ENCODE measurements at regions not wholly inside any gene's neighbourhood (a gene's known extent, or its start where the extent isn't known, plus 50 kb on each side); places are given as distances from the start of the nearest gene placed in this dataset.

DNA sequence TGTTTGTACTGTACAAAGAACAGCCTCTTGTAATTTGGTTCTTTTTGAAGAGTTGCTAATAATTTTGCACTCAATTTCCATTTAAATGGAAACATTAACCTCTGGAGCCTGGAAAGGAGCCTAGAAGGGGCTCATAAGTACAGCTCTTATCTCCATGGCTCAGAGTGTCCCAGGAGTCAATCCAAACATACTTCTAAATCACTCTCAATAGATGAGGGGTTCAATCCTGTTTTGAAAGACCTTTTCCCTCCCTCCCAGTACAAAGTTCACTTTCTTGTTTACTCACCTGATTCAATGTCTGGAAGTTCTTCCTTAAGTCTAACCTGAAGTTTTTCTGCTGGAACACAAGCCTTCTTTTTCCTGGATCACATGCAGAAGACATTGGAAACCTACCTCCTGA is 273.0 kb upstream of the PLET1 start:
- TF ChIP-seq POLR2AphosphoS5 (IDR thresholded peaks at IDR 0.05; ENCODE audit: low read depth, low read length) (no peak), FOXP2 (optimal IDR thresholded peaks at IDR 0.05; ENCODE audit: borderline replicate concordance, extremely low read depth, extremely low read length, insufficient read depth) (no peak), TAF1 (IDR thresholded peaks at IDR 0.05; ENCODE audit: borderline replicate concordance, insufficient read depth, low read length) (no peak), SIN3A (IDR thresholded peaks at IDR 0.05; ENCODE audit: borderline replicate concordance, insufficient read depth, low read length) (no peak)
- TF ChIP-seq, protein P1, sequence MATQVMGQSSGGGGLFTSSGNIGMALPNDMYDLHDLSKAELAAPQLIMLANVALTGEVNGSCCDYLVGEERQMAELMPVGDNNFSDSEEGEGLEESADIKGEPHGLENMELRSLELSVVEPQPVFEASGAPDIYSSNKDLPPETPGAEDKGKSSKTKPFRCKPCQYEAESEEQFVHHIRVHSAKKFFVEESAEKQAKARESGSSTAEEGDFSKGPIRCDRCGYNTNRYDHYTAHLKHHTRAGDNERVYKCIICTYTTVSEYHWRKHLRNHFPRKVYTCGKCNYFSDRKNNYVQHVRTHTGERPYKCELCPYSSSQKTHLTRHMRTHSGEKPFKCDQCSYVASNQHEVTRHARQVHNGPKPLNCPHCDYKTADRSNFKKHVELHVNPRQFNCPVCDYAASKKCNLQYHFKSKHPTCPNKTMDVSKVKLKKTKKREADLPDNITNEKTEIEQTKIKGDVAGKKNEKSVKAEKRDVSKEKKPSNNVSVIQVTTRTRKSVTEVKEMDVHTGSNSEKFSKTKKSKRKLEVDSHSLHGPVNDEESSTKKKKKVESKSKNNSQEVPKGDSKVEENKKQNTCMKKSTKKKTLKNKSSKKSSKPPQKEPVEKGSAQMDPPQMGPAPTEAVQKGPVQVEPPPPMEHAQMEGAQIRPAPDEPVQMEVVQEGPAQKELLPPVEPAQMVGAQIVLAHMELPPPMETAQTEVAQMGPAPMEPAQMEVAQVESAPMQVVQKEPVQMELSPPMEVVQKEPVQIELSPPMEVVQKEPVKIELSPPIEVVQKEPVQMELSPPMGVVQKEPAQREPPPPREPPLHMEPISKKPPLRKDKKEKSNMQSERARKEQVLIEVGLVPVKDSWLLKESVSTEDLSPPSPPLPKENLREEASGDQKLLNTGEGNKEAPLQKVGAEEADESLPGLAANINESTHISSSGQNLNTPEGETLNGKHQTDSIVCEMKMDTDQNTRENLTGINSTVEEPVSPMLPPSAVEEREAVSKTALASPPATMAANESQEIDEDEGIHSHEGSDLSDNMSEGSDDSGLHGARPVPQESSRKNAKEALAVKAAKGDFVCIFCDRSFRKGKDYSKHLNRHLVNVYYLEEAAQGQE (IDR thresholded peaks at IDR 0.05; ENCODE audit: insufficient read depth in 1 of 2, low read depth in 2 of 2, low read length in 2 of 2): no peak

DNA sequence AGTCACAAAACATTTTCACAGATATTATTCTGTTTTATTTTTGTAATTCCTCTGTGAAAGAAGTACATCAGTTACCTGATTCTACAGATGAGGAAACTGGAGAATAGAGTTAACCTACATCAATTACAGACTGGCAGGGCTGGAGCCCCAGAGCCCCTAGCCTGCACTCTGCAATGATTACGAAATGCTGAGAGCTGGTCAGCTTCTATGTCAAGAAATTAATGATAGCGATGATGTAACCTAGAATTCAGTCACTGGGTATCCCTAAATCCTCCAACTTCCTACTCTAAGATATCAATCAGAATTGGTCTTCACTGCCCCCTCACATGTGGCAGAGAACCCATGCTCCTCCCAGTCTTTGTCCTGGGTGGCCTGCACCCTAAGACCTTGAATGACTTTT is 273.5 kb upstream of the PLET1 start:
- TF ChIP-seq POLR2AphosphoS5 (IDR thresholded peaks at IDR 0.05; ENCODE audit: low read depth, low read length) (no peak), FOXP2 (optimal IDR thresholded peaks at IDR 0.05; ENCODE audit: borderline replicate concordance, extremely low read depth, extremely low read length, insufficient read depth) (no peak)

DNA sequence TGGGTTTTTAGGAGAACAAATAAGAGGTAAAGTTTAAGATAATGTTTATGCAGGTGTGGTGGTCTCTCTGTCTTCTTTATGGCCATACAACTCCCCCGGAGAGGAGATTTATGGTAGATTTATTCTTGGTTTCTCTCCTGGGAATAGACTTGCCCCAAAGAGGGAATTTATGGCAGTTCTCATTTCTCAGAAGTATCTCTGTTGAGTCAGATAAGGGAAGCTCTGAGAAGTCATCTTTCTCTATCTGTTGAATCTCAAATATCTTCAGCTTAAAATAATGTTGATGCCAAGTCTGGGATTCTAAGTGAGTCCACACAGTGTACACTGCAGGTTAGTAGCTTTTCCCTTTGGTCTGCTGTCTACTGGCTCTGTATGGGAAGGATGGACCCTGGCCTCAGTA is 276.4 kb upstream of the PLET1 start:
- no peak for TF ChIP-seq SIN3A (IDR thresholded peaks at IDR 0.05; ENCODE audit: borderline replicate concordance, insufficient read depth, low read length)
- TF ChIP-seq FOXP2 (optimal IDR thresholded peaks at IDR 0.05; ENCODE audit: borderline replicate concordance, extremely low read depth, extremely low read length, insufficient read depth): no peak
- TF ChIP-seq, protein P1 (IDR thresholded peaks at IDR 0.05; ENCODE audit: insufficient read depth in 1 of 2, low read depth in 2 of 2, low read length in 2 of 2): no peak
- TF ChIP-seq POLR2AphosphoS5 (IDR thresholded peaks at IDR 0.05; ENCODE audit: low read depth, low read length): no peak
- no peak for TF ChIP-seq TAF1 (IDR thresholded peaks at IDR 0.05; ENCODE audit: borderline replicate concordance, insufficient read depth, low read length)

DNA sequence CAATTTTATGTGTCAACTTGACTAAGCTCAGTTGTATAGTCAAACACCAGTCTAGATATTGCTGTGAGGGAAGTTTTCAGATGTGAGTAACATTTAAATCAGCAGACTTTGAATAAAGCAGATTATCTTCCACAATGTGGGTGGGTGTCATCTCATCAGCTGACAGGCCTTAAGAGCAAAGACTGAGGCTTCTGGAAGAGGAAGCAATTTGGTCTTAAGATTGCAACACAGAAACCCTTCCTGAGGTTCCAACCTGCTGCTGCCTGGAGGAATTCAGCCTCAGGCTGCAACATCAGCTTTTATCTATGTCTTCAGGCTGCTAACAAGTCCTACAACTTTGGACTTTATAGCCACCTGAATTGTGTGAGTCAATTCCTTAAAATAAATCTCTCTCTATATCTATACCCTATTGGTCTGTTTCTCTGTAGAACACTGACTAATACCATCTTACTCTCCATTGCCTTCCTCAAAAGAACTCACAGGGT is 277.2 kb upstream of the PLET1 start:
- no peak for TF ChIP-seq POLR2AphosphoS5 (IDR thresholded peaks at IDR 0.05; ENCODE audit: low read depth, low read length)
- no peak for TF ChIP-seq FOXP2 (optimal IDR thresholded peaks at IDR 0.05; ENCODE audit: borderline replicate concordance, extremely low read depth, extremely low read length, insufficient read depth)
- no peak for TF ChIP-seq SIN3A (IDR thresholded peaks at IDR 0.05; ENCODE audit: borderline replicate concordance, insufficient read depth, low read length)
- no peak for TF ChIP-seq TAF1 (IDR thresholded peaks at IDR 0.05; ENCODE audit: borderline replicate concordance, insufficient read depth, low read length)
- TF ChIP-seq, protein P1 (IDR thresholded peaks at IDR 0.05; ENCODE audit: insufficient read depth in 1 of 2, low read depth in 2 of 2, low read length in 2 of 2): no peak

DNA sequence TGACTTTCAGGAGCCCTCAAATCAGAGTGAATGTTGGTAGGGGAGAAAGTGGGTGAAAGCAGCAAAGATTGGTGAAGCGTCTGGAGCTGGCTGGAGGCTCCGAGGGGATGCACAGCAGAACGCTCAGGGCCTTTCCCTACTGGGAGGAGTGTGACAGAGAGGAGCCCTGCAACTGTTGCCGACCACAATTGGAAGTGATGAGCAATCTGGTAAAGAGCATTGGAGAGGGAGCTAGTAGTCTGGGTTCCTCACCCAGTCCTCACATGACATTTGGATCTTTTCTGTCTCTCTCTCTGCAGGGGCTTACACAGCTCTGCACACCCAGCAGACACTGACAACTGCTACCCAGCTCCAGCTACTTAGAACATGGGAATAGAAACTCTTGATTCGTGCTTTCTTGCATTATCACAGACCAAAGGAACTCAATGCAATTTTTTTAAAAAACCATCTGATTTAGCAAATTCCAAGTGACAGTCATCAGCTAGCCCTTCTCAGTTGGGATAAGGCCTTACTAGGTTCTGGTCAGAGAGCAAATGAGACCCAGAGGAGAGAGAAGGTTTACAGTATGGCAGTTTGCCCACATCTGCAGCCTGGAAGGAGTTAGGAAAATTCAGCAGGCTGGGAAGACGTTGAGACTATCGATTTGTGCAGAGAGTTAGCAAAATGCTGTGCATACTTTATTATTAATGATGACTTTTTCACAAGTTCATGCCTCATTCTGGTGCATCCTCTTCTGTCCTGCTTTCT is 278.0 kb upstream of the PLET1 start:
- TF ChIP-seq TAF1 (IDR thresholded peaks at IDR 0.05; ENCODE audit: borderline replicate concordance, insufficient read depth, low read length) (no peak), FOXP2 (optimal IDR thresholded peaks at IDR 0.05; ENCODE audit: borderline replicate concordance, extremely low read depth, extremely low read length, insufficient read depth) (no peak), SIN3A (IDR thresholded peaks at IDR 0.05; ENCODE audit: borderline replicate concordance, insufficient read depth, low read length) (no peak), POLR2AphosphoS5 (IDR thresholded peaks at IDR 0.05; ENCODE audit: low read depth, low read length) (no peak)
- TF ChIP-seq, protein P1 (IDR thresholded peaks at IDR 0.05; ENCODE audit: insufficient read depth in 1 of 2, low read depth in 2 of 2, low read length in 2 of 2): no peak
